ENCODE measurements at regions not wholly inside any gene's neighbourhood (a gene's known extent, or its start where the extent isn't known, plus 50 kb on each side); places are given as distances from the start of the nearest gene placed in this dataset.

DNA sequence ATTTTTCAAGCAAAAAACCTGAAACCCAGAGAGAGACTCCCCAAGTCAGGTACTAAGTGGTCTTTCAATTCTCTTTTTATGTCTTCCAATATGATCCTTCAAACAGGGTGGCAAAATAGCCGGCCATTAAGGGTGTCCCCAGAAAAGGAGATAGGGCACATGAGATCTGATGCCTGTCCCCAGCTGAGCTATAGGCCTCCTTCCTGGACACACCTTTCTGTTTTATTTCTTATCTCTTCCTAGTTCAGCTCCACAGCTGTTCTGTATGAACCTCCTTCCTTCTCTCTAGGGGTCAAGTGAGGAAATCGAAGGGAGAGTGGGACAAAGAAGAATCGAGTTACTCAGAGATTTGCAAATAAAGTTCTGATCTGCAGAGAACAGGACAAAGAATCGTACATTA lies 112.4 kb upstream of the ATP1A1 start:
- no peak for TF ChIP-seq POLR2AphosphoS5 (IDR thresholded peaks at IDR 0.05)
- TF ChIP-seq, protein P1, sequence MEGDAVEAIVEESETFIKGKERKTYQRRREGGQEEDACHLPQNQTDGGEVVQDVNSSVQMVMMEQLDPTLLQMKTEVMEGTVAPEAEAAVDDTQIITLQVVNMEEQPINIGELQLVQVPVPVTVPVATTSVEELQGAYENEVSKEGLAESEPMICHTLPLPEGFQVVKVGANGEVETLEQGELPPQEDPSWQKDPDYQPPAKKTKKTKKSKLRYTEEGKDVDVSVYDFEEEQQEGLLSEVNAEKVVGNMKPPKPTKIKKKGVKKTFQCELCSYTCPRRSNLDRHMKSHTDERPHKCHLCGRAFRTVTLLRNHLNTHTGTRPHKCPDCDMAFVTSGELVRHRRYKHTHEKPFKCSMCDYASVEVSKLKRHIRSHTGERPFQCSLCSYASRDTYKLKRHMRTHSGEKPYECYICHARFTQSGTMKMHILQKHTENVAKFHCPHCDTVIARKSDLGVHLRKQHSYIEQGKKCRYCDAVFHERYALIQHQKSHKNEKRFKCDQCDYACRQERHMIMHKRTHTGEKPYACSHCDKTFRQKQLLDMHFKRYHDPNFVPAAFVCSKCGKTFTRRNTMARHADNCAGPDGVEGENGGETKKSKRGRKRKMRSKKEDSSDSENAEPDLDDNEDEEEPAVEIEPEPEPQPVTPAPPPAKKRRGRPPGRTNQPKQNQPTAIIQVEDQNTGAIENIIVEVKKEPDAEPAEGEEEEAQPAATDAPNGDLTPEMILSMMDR (IDR thresholded peaks at IDR 0.05): no peak
- no peak for TF ChIP-seq POLR2A (IDR thresholded peaks at IDR 0.05)
- H3K27me3 ChIP-seq: no peaks in the 10 kb centered on the region
- no peak overlapping the region for H3K27ac ChIP-seq
- intact Hi-C loops (cut with DNase I; ENCODE audit: low total_unique reads): no loop called here
- no peaks in the 10 kb centered on the region for H3K36me3 ChIP-seq
- H3K4me3 ChIP-seq: no peak overlapping the region
- H3K4me1 ChIP-seq: no peaks in the 10 kb centered on the region
- no peaks in the 10 kb centered on the region for H3K9me3 ChIP-seq
- no peak for DNase-seq (ENCODE audit: low spot score in 2 of 2)

DNA sequence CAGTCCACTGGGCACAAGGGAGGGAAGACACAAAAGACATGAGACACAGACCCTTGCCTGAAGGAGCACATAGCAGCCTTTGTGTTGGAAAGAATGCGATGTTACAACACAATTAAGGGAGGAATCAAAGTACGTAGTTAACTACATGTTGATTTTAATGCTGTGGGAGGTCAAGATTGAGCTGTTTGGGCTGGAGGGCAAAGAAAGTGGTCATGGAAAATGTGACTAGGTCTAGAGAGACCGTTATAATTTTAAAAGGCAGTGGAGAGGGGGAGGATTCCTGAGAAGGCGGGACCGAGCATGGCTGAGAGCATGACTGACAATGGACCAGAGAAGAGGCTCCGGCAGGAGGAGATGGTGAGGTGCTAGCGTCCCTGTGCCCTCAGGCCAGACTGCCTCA lies 111.8 kb upstream of the ATP1A1 start:
- TF ChIP-seq, protein P1 (IDR thresholded peaks at IDR 0.05): no peak
- TF ChIP-seq POLR2AphosphoS5 (IDR thresholded peaks at IDR 0.05) (no peak), POLR2A (IDR thresholded peaks at IDR 0.05) (no peak)

DNA sequence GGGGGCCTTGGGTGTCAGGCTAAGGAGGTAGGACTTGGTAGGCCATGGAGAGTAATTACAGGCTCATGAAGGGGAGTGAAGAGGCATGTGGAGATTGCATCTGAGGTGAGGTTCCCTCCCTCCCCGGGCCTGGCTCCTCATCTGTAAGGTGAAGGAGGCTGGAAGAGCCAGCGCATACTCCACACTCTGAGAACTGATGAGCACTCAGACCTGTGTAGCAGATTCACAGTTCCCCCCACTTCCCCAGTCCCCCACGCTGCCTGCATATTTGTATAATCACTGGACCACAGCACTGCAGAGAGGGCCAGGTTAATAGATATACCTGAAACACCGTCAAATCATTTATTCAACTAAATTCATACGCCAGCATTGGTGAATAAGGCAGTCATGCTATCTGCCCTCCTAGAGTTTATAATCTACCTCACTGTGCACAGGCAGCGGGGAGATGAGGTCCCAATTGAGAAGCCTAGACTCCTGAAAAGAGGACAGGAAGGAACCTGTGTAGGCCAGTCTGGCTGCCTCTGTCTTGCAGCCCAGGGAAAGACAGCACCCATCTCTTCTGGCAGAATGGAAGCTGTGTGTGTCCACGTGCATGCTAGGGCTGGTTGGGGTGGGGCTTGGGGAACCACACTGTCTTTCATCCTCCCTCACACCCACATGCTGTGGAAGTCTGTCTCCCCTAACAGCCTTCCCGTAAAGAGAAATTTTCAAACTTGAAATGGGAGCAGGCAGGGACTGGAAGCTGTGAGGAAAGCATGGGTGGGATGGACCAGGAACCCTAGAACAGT lies 110.6 kb upstream of the ATP1A1 start:
- Histone ChIP-seq H3K27ac (no peak overlapping the region), H3K4me3 (no peak overlapping the region), H3K9me3 (no peaks in the 10 kb centered on the region), H3K4me1 (no peaks in the 10 kb centered on the region), H3K36me3 (no peaks in the 10 kb centered on the region), H3K27me3 (no peaks in the 10 kb centered on the region)
- intact Hi-C loops (cut with DNase I; ENCODE audit: low total_unique reads): no loop called here
- TF ChIP-seq, protein P1 (IDR thresholded peaks at IDR 0.05): no peak
- no peak for TF ChIP-seq POLR2A (IDR thresholded peaks at IDR 0.05)
- no peak for DNase-seq (ENCODE audit: low spot score in 2 of 2)

More for the DNA sequence above, 111.8 kb upstream of the ATP1A1 start:
- Histone ChIP-seq H3K27ac (no peak overlapping the region), H3K4me3 (no peak overlapping the region), H3K9me3 (no peaks in the 10 kb centered on the region), H3K27me3 (no peaks in the 10 kb centered on the region), H3K4me1 (no peaks in the 10 kb centered on the region), H3K36me3 (no peaks in the 10 kb centered on the region)
- intact Hi-C loops (cut with DNase I; ENCODE audit: low total_unique reads): no loop called here
- DNase-seq (ENCODE audit: low spot score in 2 of 2): no peak

DNA sequence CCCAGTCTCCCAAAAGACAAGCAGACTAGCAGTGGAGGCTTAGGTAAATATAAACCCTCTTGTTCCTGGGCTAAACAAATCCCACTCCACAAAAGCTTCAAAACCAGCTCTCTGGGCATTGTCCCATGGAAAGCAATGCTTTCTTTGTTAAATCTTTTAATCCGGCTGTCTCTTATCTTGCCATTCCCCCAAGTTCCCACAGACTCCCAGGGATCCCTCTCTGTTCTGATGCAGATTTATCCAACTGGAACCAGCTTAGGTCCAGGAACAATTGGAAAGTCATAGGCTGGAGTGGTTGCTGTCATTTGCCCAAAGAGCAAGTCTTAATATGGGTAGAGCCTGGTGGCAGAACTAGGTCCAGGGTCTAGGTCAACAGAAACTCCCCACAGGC lies 110.1 kb upstream of the ATP1A1 start:
- intact Hi-C loops (cut with DNase I; ENCODE audit: low total_unique reads): no loop called here

More for the DNA sequence above, 110.1 kb upstream of the ATP1A1 start:
- Histone ChIP-seq H3K4me3 (no peak overlapping the region), H3K27ac (no peak overlapping the region), H3K9me3 (no peaks in the 10 kb centered on the region), H3K4me1 (no peaks in the 10 kb centered on the region), H3K36me3 (no peaks in the 10 kb centered on the region), H3K27me3 (no peaks in the 10 kb centered on the region)
- TF ChIP-seq, protein P1 (IDR thresholded peaks at IDR 0.05): no peak
- TF ChIP-seq POLR2A (IDR thresholded peaks at IDR 0.05) (no peak), POLR2AphosphoS5 (IDR thresholded peaks at IDR 0.05) (no peak)
- no peak for DNase-seq (ENCODE audit: low spot score in 2 of 2)

Data from breast epithelium (tissue), 4 donors.